ENCODE measurements at regions not wholly inside any gene's neighbourhood (a gene's known extent, or its start where the extent isn't known, plus 50 kb on each side); places are given as distances from the start of the nearest gene placed in this dataset.

DNA sequence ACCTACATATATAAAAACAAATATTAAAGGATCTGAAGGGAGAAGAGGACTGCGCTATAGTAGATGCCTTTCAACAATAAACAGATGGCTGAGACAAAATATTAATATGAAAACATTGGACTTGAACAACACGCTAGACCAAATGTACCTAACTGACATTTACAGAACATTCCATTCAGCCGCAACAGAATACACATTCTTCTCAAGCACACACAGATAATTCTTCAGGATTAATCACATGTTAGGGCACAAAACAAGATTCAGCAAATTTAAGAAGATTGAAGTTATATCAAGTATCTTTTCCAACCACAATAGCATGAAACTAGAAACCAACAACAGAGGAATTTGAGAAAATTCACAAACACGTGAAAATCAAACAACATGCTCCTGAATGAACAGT is 741.4 kb downstream of the ADGRL2 start:
- Mint-ChIP-seq H3K9me3 (peaks cover 58% of the 10 kb centered on the region), H3K36me3 (peaks cover 20% of the 10 kb centered on the region), H3K27me3 (ENCODE audit: low read depth) (no peaks in the 10 kb centered on the region), H3K4me3 (no peak overlapping the region), H3K4me1 (peaks cover 2% of the 10 kb centered on the region), H3K27ac (no peak overlapping the region)
- TF ChIP-seq CTCF (IDR thresholded peaks at IDR 0.05; ENCODE audit: unreplicated experiment): no peak
- no peak for DNase-seq (ENCODE audit: low spot score in 2 of 2, unreplicated experiment in 2 of 2)

DNA sequence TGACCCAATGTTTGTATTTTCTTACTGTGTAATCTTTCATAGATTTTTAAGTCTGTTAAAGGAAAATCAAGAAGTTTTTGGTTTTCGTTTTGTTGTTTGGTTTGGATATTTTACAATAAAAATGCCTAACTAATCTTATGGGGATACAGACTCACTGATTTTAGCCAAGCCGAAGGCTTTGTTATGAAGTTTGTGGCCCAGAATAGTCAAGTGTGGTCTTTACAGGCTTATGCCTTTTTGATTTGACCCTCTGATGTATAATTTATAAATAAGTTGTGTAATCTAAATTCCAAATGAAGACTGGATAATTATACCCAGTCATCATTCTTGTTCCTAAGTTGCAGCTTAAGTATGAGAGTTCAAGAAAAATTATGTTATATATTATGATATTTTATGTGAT is 739.3 kb downstream of the ADGRL2 start:
- Mint-ChIP-seq H3K4me1 (peaks cover 2% of the 10 kb centered on the region), H3K27me3 (ENCODE audit: low read depth) (no peaks in the 10 kb centered on the region), H3K36me3 (peaks cover 17% of the 10 kb centered on the region), H3K27ac (no peak overlapping the region), H3K9me3 (peaks cover 45% of the 10 kb centered on the region), H3K4me3 (no peak overlapping the region)
- DNase-seq (ENCODE audit: low spot score in 2 of 2, unreplicated experiment in 2 of 2): no peak
- no peak for TF ChIP-seq CTCF (IDR thresholded peaks at IDR 0.05; ENCODE audit: unreplicated experiment)

- H3K9me3 Mint-ChIP-seq: peaks cover 38% of the 10 kb centered on the region
- peaks cover 13% of the 10 kb centered on the region for H3K36me3 Mint-ChIP-seq
- peaks cover 2% of the 10 kb centered on the region for H3K4me1 Mint-ChIP-seq
- no peaks in the 10 kb centered on the region for H3K27me3 Mint-ChIP-seq (ENCODE audit: low read depth)
- H3K27ac Mint-ChIP-seq: no peak overlapping the region
- no peak for DNase-seq (ENCODE audit: low spot score in 2 of 2, unreplicated experiment in 2 of 2)
- H3K4me3 Mint-ChIP-seq: no peak overlapping the region
- TF ChIP-seq CTCF (IDR thresholded peaks at IDR 0.05; ENCODE audit: unreplicated experiment): no peak
Observed at GRCh38 chr1:82538876-82539275, 738.1 kb downstream of the ADGRL2 start.

- H3K27me3 Mint-ChIP-seq (ENCODE audit: low read depth): no peaks in the 10 kb centered on the region
Observed at GRCh38 chr1:82534996-82535395, 734.3 kb downstream of the ADGRL2 start.

DNA sequence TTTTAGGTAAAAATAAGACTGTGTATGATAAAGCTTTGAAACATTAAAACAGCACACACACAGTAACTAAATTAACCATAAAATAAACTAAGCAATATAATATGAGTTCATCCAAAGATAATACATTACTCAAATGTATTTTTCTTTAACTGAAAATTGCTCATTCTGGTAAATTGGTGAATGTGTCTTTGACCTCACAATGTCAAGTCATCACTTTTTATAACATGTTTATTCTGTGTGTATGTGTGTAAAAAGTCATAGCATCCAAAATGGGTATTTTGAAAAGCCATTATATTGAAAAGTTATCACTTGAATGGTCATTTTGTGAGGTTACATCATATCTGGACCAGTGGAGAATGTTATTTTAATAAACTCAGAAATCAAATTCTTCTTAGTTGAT is 724.6 kb downstream of the ADGRL2 start:
- no peak for TF ChIP-seq CTCF (IDR thresholded peaks at IDR 0.05; ENCODE audit: unreplicated experiment)
- Mint-ChIP-seq H3K36me3 (no peaks in the 10 kb centered on the region), H3K9me3 (peaks cover 5% of the 10 kb centered on the region), H3K27ac (no peak overlapping the region), H3K4me3 (no peak overlapping the region), H3K4me1 (peaks cover 2% of the 10 kb centered on the region), H3K27me3 (ENCODE audit: low read depth) (no peaks in the 10 kb centered on the region)
- DNase-seq (ENCODE audit: low spot score in 2 of 2, unreplicated experiment in 2 of 2): no peak

More at GRCh38 chr1:82534996-82535395, 734.3 kb downstream of the ADGRL2 start:
- TF ChIP-seq CTCF (IDR thresholded peaks at IDR 0.05; ENCODE audit: unreplicated experiment): no peak
- Mint-ChIP-seq H3K27ac (no peak overlapping the region), H3K9me3 (peaks cover 13% of the 10 kb centered on the region), H3K4me1 (peaks cover 2% of the 10 kb centered on the region), H3K36me3 (no peaks in the 10 kb centered on the region), H3K4me3 (no peak overlapping the region)
- DNase-seq (ENCODE audit: low spot score in 2 of 2, unreplicated experiment in 2 of 2): no peak

GRCh38 chr1:82520611-82521010 is 719.9 kb downstream of the ADGRL2 start:
- no peaks in the 10 kb centered on the region for H3K9me3 Mint-ChIP-seq
- no peak overlapping the region for H3K27ac Mint-ChIP-seq
- H3K36me3 Mint-ChIP-seq: no peaks in the 10 kb centered on the region
- H3K27me3 Mint-ChIP-seq (ENCODE audit: low read depth): no peaks in the 10 kb centered on the region
- no peak for DNase-seq (ENCODE audit: low spot score in 2 of 2, unreplicated experiment in 2 of 2)
- peaks cover 9% of the 10 kb centered on the region for H3K4me1 Mint-ChIP-seq
- TF ChIP-seq CTCF (IDR thresholded peaks at IDR 0.05; ENCODE audit: unreplicated experiment): no peak
- no peak overlapping the region for H3K4me3 Mint-ChIP-seq
